Type B pancreatic cell (in vitro differentiated cells): ENCODE measurements at regions not wholly inside any gene's neighbourhood (a gene's known extent, or its start where the extent isn't known, plus 50 kb on each side); places are given as distances from the start of the nearest gene placed in this dataset.

ENCODE experiments used
- DNase-seq: peaks from one replicate; pipeline ENCODE4 v3.0.0; 2021; ENCODE audit warnings: mixed read lengths; ENCODE audit not compliant: unreplicated experiment; ENCODE audit errors: extremely low spot score
- H3K27ac Mint-ChIP-seq: 2 replicates; pipeline ENCODE4 v1.8.0; 2021; ENCODE audit warnings: mild to moderate bottlenecking, mixed read lengths
- H3K27me3 Mint-ChIP-seq: 2 replicates; pipeline ENCODE4 v1.8.0; 2021; ENCODE audit warnings: mixed read lengths
- H3K36me3 Mint-ChIP-seq: 2 replicates; pipeline ENCODE4 v1.8.0; 2021; ENCODE audit warnings: mixed read lengths
- H3K4me1 Mint-ChIP-seq: one replicate; pipeline ENCODE4 v1.8.0; 2021; ENCODE audit warnings: mixed read lengths; ENCODE audit not compliant: unreplicated experiment
- H3K4me3 Mint-ChIP-seq: 2 replicates; pipeline ENCODE4 v1.8.0; 2021; ENCODE audit warnings: mild to moderate bottlenecking, mixed read lengths
- H3K9me3 Mint-ChIP-seq: 2 replicates; pipeline ENCODE4 v1.8.0; 2021; ENCODE audit warnings: mixed read lengths
- CTCF ChIP-seq: fragments of 200-600 bp; sonication (generic); conservative IDR thresholded peaks from 2 replicates; pipeline ENCODE4 v1.5.0; 2021; ENCODE audit warnings: antibody characterized with exemption, mild to moderate bottlenecking

GRCh38 chr13:107993239-107993949 lies 221.9 kb downstream of the LIG4 start:
- Mint-ChIP-seq H3K27ac (no peak overlapping the region), H3K36me3 (no peaks in the 10 kb centered on the region), H3K4me3 (no peak overlapping the region), H3K4me1 (no peaks in the 10 kb centered on the region), H3K27me3 (no peaks in the 10 kb centered on the region), H3K9me3 (no peaks in the 10 kb centered on the region)
- no peak for TF ChIP-seq CTCF
- no peak for DNase-seq

- TF ChIP-seq CTCF, result no peak
- Mint-ChIP-seq H3K4me1 (no peaks in the 10 kb centered on the region), H3K27ac (peak overlapping the region; percentile 54), H3K27me3 (no peaks in the 10 kb centered on the region), H3K4me3 (no peak overlapping the region), H3K9me3 (no peaks in the 10 kb centered on the region), H3K36me3 (no peaks in the 10 kb centered on the region)
- DNase-seq, result no peak
Observed at GRCh38 chr13:107992542-107992941, 222.8 kb downstream of the LIG4 start.

DNA sequence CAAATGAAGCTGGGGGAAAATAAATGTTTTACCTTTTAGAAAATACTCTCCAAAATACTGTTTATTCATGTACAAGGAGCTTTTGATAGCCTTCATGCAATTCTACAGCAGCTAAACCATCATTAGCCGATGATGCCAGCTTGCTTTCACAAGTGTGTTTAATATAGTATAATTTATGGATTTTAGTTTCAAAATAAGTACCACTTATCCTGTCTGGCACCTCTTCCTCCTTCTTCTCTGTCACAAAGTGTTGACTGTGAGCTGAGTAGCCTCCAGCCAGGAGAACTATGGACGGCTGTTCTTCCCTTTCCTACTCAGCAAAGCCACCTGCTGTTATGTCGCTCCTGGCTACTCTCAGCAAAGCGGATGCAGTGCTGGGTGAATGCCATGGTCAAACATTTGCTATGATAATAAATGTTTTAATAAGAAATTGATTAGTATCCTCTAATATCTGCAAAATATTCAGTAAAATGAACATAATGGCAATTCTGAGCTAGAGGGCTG lies 238.2 kb downstream of the LIG4 start:
- Mint-ChIP-seq H3K27me3 (no peaks in the 10 kb centered on the region), H3K9me3 (no peaks in the 10 kb centered on the region), H3K27ac (no peak overlapping the region), H3K4me1 (no peaks in the 10 kb centered on the region), H3K4me3 (no peak overlapping the region), H3K36me3 (no peaks in the 10 kb centered on the region)
- DNase-seq, result no peak
- TF ChIP-seq CTCF, result no peak

DNA sequence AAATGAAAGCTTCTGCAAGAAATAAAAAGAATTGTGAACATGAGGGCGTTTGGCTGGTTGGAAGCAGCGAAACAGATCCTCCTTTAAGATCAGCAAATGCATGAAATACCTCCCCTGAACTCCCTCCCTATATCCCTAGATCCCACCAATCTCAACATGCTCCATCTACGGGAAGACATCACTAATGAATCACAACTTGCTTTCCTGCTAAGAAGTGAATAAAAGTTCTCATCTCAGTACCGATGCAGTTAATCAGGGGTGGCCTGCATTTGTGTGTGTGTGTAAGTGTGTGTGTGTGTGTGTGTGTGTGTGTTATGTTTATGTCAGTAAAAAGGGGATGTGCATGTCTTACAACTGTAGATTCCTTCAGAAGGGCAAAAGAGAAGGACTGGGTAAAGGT lies 238.7 kb downstream of the LIG4 start:
- H3K36me3 Mint-ChIP-seq, result no peaks in the 10 kb centered on the region
- H3K4me1 Mint-ChIP-seq, result no peaks in the 10 kb centered on the region
- TF ChIP-seq CTCF, result no peak
- H3K4me3 Mint-ChIP-seq, result no peak overlapping the region
- H3K27me3 Mint-ChIP-seq, result no peaks in the 10 kb centered on the region
- no peaks in the 10 kb centered on the region for H3K9me3 Mint-ChIP-seq
- H3K27ac Mint-ChIP-seq, result no peak overlapping the region
- no peak for DNase-seq

- Mint-ChIP-seq H3K4me3 (no peak overlapping the region), H3K36me3 (no peaks in the 10 kb centered on the region), H3K4me1 (no peaks in the 10 kb centered on the region), H3K9me3 (no peaks in the 10 kb centered on the region), H3K27ac (no peak overlapping the region), H3K27me3 (no peaks in the 10 kb centered on the region)
- DNase-seq, result no peak
- TF ChIP-seq CTCF, result no peak
Observed at GRCh38 chr13:107974409-107974808, 240.9 kb downstream of the LIG4 start.
